ENCODE measurements at regions not wholly inside any gene's neighbourhood (a gene's known extent, or its start where the extent isn't known, plus 50 kb on each side); places are given as distances from the start of the nearest gene placed in this dataset.

DNA sequence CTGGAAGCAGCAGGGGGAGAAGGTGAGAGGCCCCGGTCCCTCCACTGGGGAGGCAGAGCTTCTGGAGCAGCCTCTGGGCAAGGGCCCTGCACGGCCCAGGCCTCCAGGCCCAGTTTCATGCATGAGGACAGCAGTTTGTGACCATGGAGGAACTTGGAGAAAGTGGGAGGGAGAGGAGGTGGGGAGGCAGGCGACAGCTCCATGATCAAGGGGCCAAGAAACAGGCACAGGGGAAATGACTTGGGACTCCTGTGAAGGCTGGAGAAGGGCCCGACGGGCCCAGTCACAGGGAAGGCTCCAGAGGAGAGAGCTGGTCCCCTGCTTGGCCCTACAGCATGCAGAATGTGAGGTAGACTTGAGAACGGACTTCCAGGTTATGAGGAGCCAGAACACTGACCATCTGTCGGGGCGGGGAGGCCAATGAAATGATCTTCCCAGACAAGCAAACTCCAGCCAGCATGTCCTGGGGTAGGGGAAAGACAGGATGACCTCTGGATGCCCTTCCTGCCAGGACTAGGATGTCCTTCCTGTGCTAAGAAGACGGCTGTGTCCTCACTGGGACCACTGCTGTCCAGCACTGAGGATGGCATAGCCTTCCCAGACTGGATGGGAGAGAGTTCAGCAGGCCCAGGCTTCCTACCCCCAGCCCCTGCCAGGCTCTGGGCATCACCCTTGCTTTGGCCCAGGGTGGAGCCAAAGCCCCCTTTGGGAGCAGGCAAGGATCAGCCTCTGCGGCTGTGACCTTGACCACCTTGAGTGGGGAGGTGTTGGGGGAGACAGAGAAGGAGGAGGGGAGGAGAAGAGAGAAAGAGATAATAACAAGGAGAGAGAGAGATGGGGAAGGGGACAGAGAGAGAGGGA lies 548.2 kb downstream of the PTPRU start:
- TF ChIP-seq, protein P1, sequence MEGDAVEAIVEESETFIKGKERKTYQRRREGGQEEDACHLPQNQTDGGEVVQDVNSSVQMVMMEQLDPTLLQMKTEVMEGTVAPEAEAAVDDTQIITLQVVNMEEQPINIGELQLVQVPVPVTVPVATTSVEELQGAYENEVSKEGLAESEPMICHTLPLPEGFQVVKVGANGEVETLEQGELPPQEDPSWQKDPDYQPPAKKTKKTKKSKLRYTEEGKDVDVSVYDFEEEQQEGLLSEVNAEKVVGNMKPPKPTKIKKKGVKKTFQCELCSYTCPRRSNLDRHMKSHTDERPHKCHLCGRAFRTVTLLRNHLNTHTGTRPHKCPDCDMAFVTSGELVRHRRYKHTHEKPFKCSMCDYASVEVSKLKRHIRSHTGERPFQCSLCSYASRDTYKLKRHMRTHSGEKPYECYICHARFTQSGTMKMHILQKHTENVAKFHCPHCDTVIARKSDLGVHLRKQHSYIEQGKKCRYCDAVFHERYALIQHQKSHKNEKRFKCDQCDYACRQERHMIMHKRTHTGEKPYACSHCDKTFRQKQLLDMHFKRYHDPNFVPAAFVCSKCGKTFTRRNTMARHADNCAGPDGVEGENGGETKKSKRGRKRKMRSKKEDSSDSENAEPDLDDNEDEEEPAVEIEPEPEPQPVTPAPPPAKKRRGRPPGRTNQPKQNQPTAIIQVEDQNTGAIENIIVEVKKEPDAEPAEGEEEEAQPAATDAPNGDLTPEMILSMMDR (IDR thresholded peaks at IDR 0.05), result no peak
- TF ChIP-seq POLR2A (IDR thresholded peaks at IDR 0.05) (no peak), POLR2AphosphoS5 (IDR thresholded peaks at IDR 0.05) (no peak)
